Endothelial cell (in vitro differentiated cells): ENCODE measurements at regions not wholly inside any gene's neighbourhood (a gene's known extent, or its start where the extent isn't known, plus 50 kb on each side); places are given as distances from the start of the nearest gene placed in this dataset.

Experiments
- DNase-seq: peaks from one replicate; pipeline ENCODE4 v3.0.0; 2021; ENCODE audit warnings: low spot score
- H3K27ac Mint-ChIP-seq: one replicate; pipeline ENCODE4 v1.8.0; 2021; ENCODE audit warnings: mixed read lengths, inconsistent platforms; ENCODE audit not compliant: unreplicated experiment
- H3K27me3 Mint-ChIP-seq: one replicate; pipeline ENCODE4 v1.8.0; 2021; ENCODE audit warnings: mild to moderate bottlenecking, moderate library complexity, mixed read lengths, inconsistent platforms; ENCODE audit not compliant: unreplicated experiment
- H3K36me3 Mint-ChIP-seq: one replicate; pipeline ENCODE4 v1.8.0; 2021; ENCODE audit warnings: mild to moderate bottlenecking, low read depth, mixed read lengths, inconsistent platforms; ENCODE audit not compliant: unreplicated experiment
- H3K4me1 Mint-ChIP-seq: one replicate; pipeline ENCODE4 v1.8.0; 2021; ENCODE audit warnings: mild to moderate bottlenecking, mixed read lengths, inconsistent platforms; ENCODE audit not compliant: unreplicated experiment
- H3K4me3 Mint-ChIP-seq: one replicate; pipeline ENCODE4 v1.8.0; 2021; ENCODE audit warnings: mild to moderate bottlenecking, mixed read lengths, inconsistent platforms; ENCODE audit not compliant: unreplicated experiment
- H3K9me3 Mint-ChIP-seq: one replicate; pipeline ENCODE4 v1.8.0; 2021; ENCODE audit warnings: mixed read lengths, inconsistent platforms; ENCODE audit not compliant: unreplicated experiment
- CTCF ChIP-seq: fragments of 200-600 bp; sonication (generic); IDR thresholded peaks from one replicate; pipeline ENCODE4 v1.5.0; 2021; ENCODE audit warnings: antibody characterized with exemption; ENCODE audit not compliant: unreplicated experiment

- no peak for DNase-seq
- Mint-ChIP-seq H3K9me3 (no peaks in the 10 kb centered on the region), H3K4me1 (peaks cover 7% of the 10 kb centered on the region), H3K27ac (no peak overlapping the region), H3K36me3 (no peaks in the 10 kb centered on the region), H3K27me3 (peaks cover 8% of the 10 kb centered on the region), H3K4me3 (no peak overlapping the region)
- TF ChIP-seq CTCF: no peak
Observed at GRCh38 chr15:77768521-77769078, 135.9 kb upstream of the LINGO1 start.

- Mint-ChIP-seq H3K4me3 (no peak overlapping the region), H3K9me3 (no peaks in the 10 kb centered on the region), H3K4me1 (peaks cover 7% of the 10 kb centered on the region), H3K36me3 (no peaks in the 10 kb centered on the region), H3K27ac (no peak overlapping the region), H3K27me3 (peaks cover 9% of the 10 kb centered on the region)
- DNase-seq: no peak
- no peak for TF ChIP-seq CTCF
Observed at GRCh38 chr15:77768107-77768506, 135.4 kb upstream of the LINGO1 start.

GRCh38 chr15:77764095-77764494 is 131.4 kb upstream of the LINGO1 start:
- H3K9me3 Mint-ChIP-seq: no peaks in the 10 kb centered on the region
- H3K4me1 Mint-ChIP-seq: peaks cover 7% of the 10 kb centered on the region
- no peaks in the 10 kb centered on the region for H3K36me3 Mint-ChIP-seq

GRCh38 chr15:77762747-77763355 is 130.1 kb upstream of the LINGO1 start:
- Mint-ChIP-seq H3K27ac (no peak overlapping the region), H3K4me3 (no peak overlapping the region), H3K9me3 (no peaks in the 10 kb centered on the region), H3K27me3 (peaks cover 8% of the 10 kb centered on the region), H3K4me1 (peaks cover 7% of the 10 kb centered on the region), H3K36me3 (no peaks in the 10 kb centered on the region)
- no peak for TF ChIP-seq CTCF
- DNase-seq: no peak

More at GRCh38 chr15:77764095-77764494, 131.4 kb upstream of the LINGO1 start:
- Mint-ChIP-seq H3K27ac (no peak overlapping the region), H3K27me3 (peaks cover 8% of the 10 kb centered on the region), H3K4me3 (no peak overlapping the region)
- DNase-seq: no peak
- no peak for TF ChIP-seq CTCF

- Mint-ChIP-seq H3K4me3 (no peak overlapping the region), H3K27me3 (peaks cover 6% of the 10 kb centered on the region), H3K9me3 (no peaks in the 10 kb centered on the region), H3K27ac (no peak overlapping the region), H3K36me3 (no peaks in the 10 kb centered on the region), H3K4me1 (no peaks in the 10 kb centered on the region)
- no peak for TF ChIP-seq CTCF
- DNase-seq: no peak
Observed at GRCh38 chr15:77759896-77760592, 127.3 kb upstream of the LINGO1 start.
